Peyer's patch (tissue), 4 donors: ENCODE measurements at regions not wholly inside any gene's neighbourhood (a gene's known extent, or its start where the extent isn't known, plus 50 kb on each side); places are given as distances from the start of the nearest gene placed in this dataset.
A peak's percentile ranks its signal among the peaks of the same experiment; 100 is the strongest.
"Not testable (repeated sequence)": the region's sequence is repeated elsewhere in the genome, so short reads cannot be mapped to it uniquely, and the experiment has no call there.

ENCODE experiments used
- DNase-seq, 3 donors: peaks; one replicate each; pipeline ENCODE4 v3.0.0-alpha.2; 2017 to 2019
- H3K27ac ChIP-seq, 4 donors: fragments of 200-600 bp; sonication (generic); one replicate each; pipeline ENCODE4 v1.5.1; 2016 to 2019
- H3K27me3 ChIP-seq, 2 donors: fragments of 200-600 bp; sonication (generic); one replicate each; pipeline ENCODE4 v1.5.1; 2019
- H3K36me3 ChIP-seq, 3 donors: fragments of 200-600 bp; sonication (generic); one replicate each; pipeline ENCODE4 v1.5.1; 2016 to 2019
- H3K4me1 ChIP-seq, 4 donors: fragments of 200-600 bp; sonication (generic); one replicate each; pipeline ENCODE4 v1.5.1; 2016 to 2019
- H3K4me3 ChIP-seq, 4 donors: fragments of 200-600 bp; sonication (generic); 1 replicate in 3 of 4; 2 replicates in 1 of 4; pipeline ENCODE4 v1.5.1; 2016 to 2019; ENCODE audit warnings: mild to moderate bottlenecking in 1 of 4
- H3K9me3 ChIP-seq, 4 donors: fragments of 200-600 bp; sonication (generic); one replicate each; pipeline ENCODE4 v1.5.1; 2016 to 2019; ENCODE audit warnings: mild to moderate bottlenecking in 1 of 4
- CTCF ChIP-seq, 6 experiments: fragments of 450-650 bp in 4 of 6; fragments of 200-600 bp in 2 of 6; sonication (generic) in 1 of 6; IDR thresholded peaks; one replicate each; pipeline ENCODE4 v1.5.1; 2017 to 2019; ENCODE audit warnings: antibody characterized with exemption in 6 of 6, mild to moderate bottlenecking in 3 of 6, moderate library complexity in 1 of 6
- POLR2A ChIP-seq, 2 donors: fragments of 450-650 bp; IDR thresholded peaks; one replicate each; pipeline ENCODE4 v1.5.1; 2017; ENCODE audit warnings: antibody characterized with exemption in 2 of 2, mild to moderate bottlenecking in 2 of 2, moderate library complexity in 2 of 2

GRCh38 chr9:86614871-86615849 is 260.9 kb upstream of the TUT7 start:
- H3K36me3 ChIP-seq: no peaks in the 10 kb centered on the region
- H3K27ac ChIP-seq: no peak overlapping the region
- no peak overlapping the region for H3K4me3 ChIP-seq
- H3K27me3 ChIP-seq: no peaks in the 10 kb centered on the region
- H3K4me1 ChIP-seq: no peaks in the 10 kb centered on the region
- no peak for DNase-seq
- H3K9me3 ChIP-seq: no peaks in the 10 kb centered on the region
- TF ChIP-seq CTCF (IDR thresholded peaks at IDR 0.05) (peak in 4 of 6 experiments; percentile 13 to 30 (median 24)), POLR2A (IDR thresholded peaks at IDR 0.05) (no peak)

GRCh38 chr9:86613943-86614342 is 259.7 kb upstream of the TUT7 start:
- TF ChIP-seq POLR2A (IDR thresholded peaks at IDR 0.05): no peak
- no peak for TF ChIP-seq CTCF (IDR thresholded peaks at IDR 0.05)
- Histone ChIP-seq H3K9me3 (no peaks in the 10 kb centered on the region), H3K27me3 (no peaks in the 10 kb centered on the region), H3K4me3 (no peak overlapping the region), H3K27ac (no peak overlapping the region), H3K36me3 (no peaks in the 10 kb centered on the region), H3K4me1 (no peaks in the 10 kb centered on the region)
- no peak for DNase-seq

- not testable (repeated sequence) for DNase-seq, H3K27me3 ChIP-seq, H3K4me1 ChIP-seq, H3K27ac ChIP-seq, H3K9me3 ChIP-seq, H3K36me3 ChIP-seq, H3K4me3 ChIP-seq
Measured at GRCh38 chr9:86611534-86611933, 257.3 kb upstream of the TUT7 start.

- Histone ChIP-seq H3K27me3 (no peaks in the 10 kb centered on the region), H3K4me3 (no peak overlapping the region), H3K36me3 (no peaks in the 10 kb centered on the region), H3K9me3 (no peaks in the 10 kb centered on the region), H3K27ac (no peak overlapping the region), H3K4me1 (no peaks in the 10 kb centered on the region)
- no peak for TF ChIP-seq POLR2A (IDR thresholded peaks at IDR 0.05)
- no peak for TF ChIP-seq CTCF (IDR thresholded peaks at IDR 0.05)
- DNase-seq: no peak
Measured at GRCh38 chr9:86605303-86605702, 251.1 kb upstream of the TUT7 start.

GRCh38 chr9:86604741-86605140 is 250.5 kb upstream of the TUT7 start:
- DNase-seq: no peak
- no peak overlapping the region for H3K4me3 ChIP-seq
- H3K9me3 ChIP-seq: no peaks in the 10 kb centered on the region
- no peaks in the 10 kb centered on the region for H3K4me1 ChIP-seq
- no peaks in the 10 kb centered on the region for H3K27me3 ChIP-seq
- no peak overlapping the region for H3K27ac ChIP-seq
- H3K36me3 ChIP-seq: no peaks in the 10 kb centered on the region
- TF ChIP-seq CTCF (IDR thresholded peaks at IDR 0.05) (no peak), POLR2A (IDR thresholded peaks at IDR 0.05) (no peak)

GRCh38 chr9:86602715-86603114 is 248.5 kb upstream of the TUT7 start:
- H3K4me3 ChIP-seq: no peak overlapping the region
- no peaks in the 10 kb centered on the region for H3K4me1 ChIP-seq
- no peak for TF ChIP-seq CTCF (IDR thresholded peaks at IDR 0.05)
- no peak for TF ChIP-seq POLR2A (IDR thresholded peaks at IDR 0.05)
- H3K27ac ChIP-seq: no peak overlapping the region
- no peak for DNase-seq
- no peaks in the 10 kb centered on the region for H3K27me3 ChIP-seq
- H3K9me3 ChIP-seq: no peaks in the 10 kb centered on the region
- H3K36me3 ChIP-seq: no peaks in the 10 kb centered on the region
